GM12878 (cell line): ENCODE measurements at regions not wholly inside any gene's neighbourhood (a gene's known extent, or its start where the extent isn't known, plus 50 kb on each side); places are given as distances from the start of the nearest gene placed in this dataset.

Experiments used
- ATAC-seq: fragments of 200-7000 bp; cut with Tn5 transposase; 3 replicates; pipeline ENCODE4 v1.9.1; 2020; ENCODE audit warnings: mild to moderate bottlenecking, moderate library complexity
- BruUV-seq: library from RNA; stranded (reverse); fragments of 400-500 nt; replicated peaks from 2 replicates; lab custom pipeline; 2021; lab: Mats Ljungman, UMichigan
- CTCF ChIA-PET: fragments of 300-600 bp; sonication (Branson Sonifier 250); formaldehyde crosslinking; extraction: SDS; loops from one replicate; lab custom pipeline; 2021; ENCODE audit warnings: inconsistent platforms; lab: Yijun Ruan, JAX
- POLR2A ChIA-PET: fragments of 350-600 bp; formaldehyde crosslinking; extraction: SDS; loops from one replicate; lab custom pipeline; 2021; ENCODE audit warnings: inconsistent platforms; lab: Charles Lee
- RAD21 ChIA-PET: fragments of 300-600 bp; sonication (Branson Sonifier 250); formaldehyde crosslinking; loops from one replicate; lab custom pipeline; 2023; ENCODE audit warnings: antibody characterized with exemption; ENCODE audit not compliant: unreplicated experiment; lab: Charles Lee
- SMC1A ChIA-PET: fragments of 300-600 bp; sonication (Branson Sonifier 250); formaldehyde crosslinking; loops from one replicate; lab custom pipeline; 2023; ENCODE audit not compliant: unreplicated experiment, uncharacterized antibody; lab: Charles Lee
- DNase-seq: peaks from one replicate; pipeline ENCODE4 v3.0.0-alpha.2; 2011; ENCODE audit warnings: low read depth, low spot score
- FAIRE-seq: peaks from 3 replicates; lab custom pipeline; 2011; peaks lifted over from hg19 to GRCh38; lab: Jason Lieb, UNC
- H2AFZ ChIP-seq: 2 replicates; pipeline ENCODE4 v1.6.0; 2011; ENCODE audit warnings: low read depth, low read length, control low read depth; ENCODE audit not compliant: control insufficient read depth
- H3K27ac ChIP-seq: 2 replicates; pipeline ENCODE4 v1.5.1; 2011; ENCODE audit warnings: control low read depth; ENCODE audit not compliant: control insufficient read depth, insufficient read depth
- H3K27me3 ChIP-seq, 2 experiments: replicated peaks in 1 of 2; 2 replicates each; pipeline versions ENCODE4 v1.6.0 to v1.6.1; 2011; ENCODE audit warnings: low read length in 1 of 2; ENCODE audit not compliant: control insufficient read depth in 2 of 2, insufficient read depth in 2 of 2
- H3K36me3 ChIP-seq, 2 experiments: 2 replicates each; pipeline ENCODE4 v1.5.1; 2011; ENCODE audit warnings: low read length in 1 of 2; ENCODE audit not compliant: control insufficient read depth in 2 of 2, insufficient read depth in 2 of 2
- H3K4me1 ChIP-seq: 2 replicates; pipeline ENCODE4 v1.6.1; 2011; ENCODE audit warnings: mild to moderate bottlenecking, low read length, moderate library complexity, mixed read lengths; ENCODE audit not compliant: control insufficient read depth, insufficient read depth
- H3K4me2 ChIP-seq: 2 replicates; pipeline ENCODE4 v1.6.0; 2011; ENCODE audit warnings: control low read depth; ENCODE audit not compliant: control insufficient read depth, insufficient read depth
- H3K4me3 ChIP-seq: fragments of 200-600 bp; sonication (generic); 2 replicates; pipeline ENCODE4 v1.5.1; 2016
- H3K79me2 ChIP-seq: 2 replicates; pipeline ENCODE4 v1.6.0; 2011; ENCODE audit warnings: low read length; ENCODE audit not compliant: control insufficient read depth, insufficient read depth
- H3K9ac ChIP-seq: 2 replicates; pipeline ENCODE4 v1.8.0; 2011; ENCODE audit warnings: low read length, control low read depth, mixed read lengths; ENCODE audit not compliant: control insufficient read depth, insufficient read depth
- H3K9me3 ChIP-seq: replicated peaks from 3 replicates; pipeline ENCODE4 v1.5.1; 2011; ENCODE audit warnings: mild to moderate bottlenecking, low read length; ENCODE audit not compliant: control insufficient read depth, insufficient read depth
- H4K20me1 ChIP-seq: 2 replicates; pipeline ENCODE4 v1.6.0; 2011; ENCODE audit not compliant: control insufficient read depth, insufficient read depth
- CREB1 ChIP-seq: IDR thresholded peaks from 2 replicates; pipeline ENCODE4 v1.6.1; 2012; ENCODE audit warnings: low read depth, mild to moderate bottlenecking, inconsistent platforms
- CREM ChIP-seq: IDR thresholded peaks from 2 replicates; pipeline ENCODE4 v1.6.1; 2014; ENCODE audit warnings: antibody characterized with exemption, low read depth
- EED ChIP-seq: sonication (generic); IDR thresholded peaks from 2 replicates; pipeline ENCODE4 v1.6.1; 2016; ENCODE audit warnings: antibody characterized with exemption, low read depth
- HDGF ChIP-seq: fragments of 450-650 bp; IDR thresholded peaks from 2 replicates; pipeline ENCODE4 v1.6.1; 2016; ENCODE audit warnings: antibody characterized with exemption
- NFXL1 ChIP-seq: fragments of 450-650 bp; IDR thresholded peaks from 2 replicates; pipeline ENCODE4 v1.6.1; 2017; ENCODE audit warnings: antibody characterized with exemption, mild to moderate bottlenecking, borderline replicate concordance
- NR2C1 ChIP-seq: fragments of 450-650 bp; IDR thresholded peaks from 2 replicates; pipeline ENCODE4 v1.6.1; 2017; ENCODE audit warnings: antibody characterized with exemption, mild to moderate bottlenecking, moderate library complexity
- NRF1 ChIP-seq: conservative IDR thresholded peaks from 2 replicates; pipeline ENCODE4 v1.6.1; 2011; ENCODE audit warnings: mild to moderate bottlenecking, low read depth, low read length, improper control_type of control experiment
- PAX5 ChIP-seq: IDR thresholded peaks from 2 replicates; pipeline ENCODE4 v1.6.1; 2011; ENCODE audit warnings: low read depth, low read length, borderline replicate concordance
- POLR2AphosphoS2 ChIP-seq: IDR thresholded peaks from 2 replicates; pipeline ENCODE4 v1.6.1; 2011; ENCODE audit warnings: low read depth, mild to moderate bottlenecking, low read length, improper control_type of control experiment, moderate library complexity
- RB1 ChIP-seq: fragments of 450-650 bp; formaldehyde crosslinking; IDR thresholded peaks from 2 replicates; pipeline ENCODE4 v1.6.1; 2017; ENCODE audit warnings: mild to moderate bottlenecking, borderline replicate concordance
- ZNF592 ChIP-seq: fragments of 450-650 bp; IDR thresholded peaks from 2 replicates; pipeline ENCODE4 v1.6.1; 2017; ENCODE audit warnings: mild to moderate bottlenecking, moderate library complexity
- WGBS: methylation state at CpG from one replicate; pipeline ENCODE4 v1.1.6; 2016; ENCODE audit warnings: low lambda C conversion rate; ENCODE audit not compliant: insufficient replicate concordance, insufficient coverage; ENCODE audit errors: missing lambda C conversion rate; 5-methylcytosine and 5-hydroxymethylcytosine counted together
- in situ Hi-C: fragments of 300-500 bp; cut with MboI; formaldehyde crosslinking; loops from 9 replicates; pipeline ENCODE4 v1.14.3; 2018; ENCODE audit warnings: mixed read lengths
- intact Hi-C: fragments of 100-400 bp; cut with micrococcal nuclease; formaldehyde crosslinking; loops from one replicate; pipeline ENCODE4 v1.14.2; 2022; ENCODE audit not compliant: unreplicated experiment
- TF ChIP-seq, protein P1 (sequence below): IDR thresholded peaks from 2 replicates; pipeline ENCODE4 v1.6.1; 2012; ENCODE audit warnings: low read depth, low read length, improper control_type of control experiment
- TF ChIP-seq, protein P2 (sequence below): IDR thresholded peaks from 2 replicates; pipeline ENCODE4 v1.6.1; 2011; ENCODE audit warnings: borderline replicate concordance, low read depth, mild to moderate bottlenecking, moderate library complexity, low read length; ENCODE audit not compliant: insufficient read depth, poor library complexity, severe bottlenecking
- TF ChIP-seq, protein P3 (sequence below), 3 experiments: IDR thresholded peaks in 2 of 3; conservative IDR thresholded peaks in 1 of 3; 2 replicates each; pipeline ENCODE4 v1.5.1; 2011; ENCODE audit warnings: low read depth in 3 of 3, low read length in 3 of 3, mild to moderate bottlenecking in 3 of 3, control low read depth in 2 of 3, moderate library complexity in 2 of 3, inconsistent platforms in 1 of 3, mixed read lengths in 1 of 3; ENCODE audit not compliant: control insufficient read depth in 2 of 3, insufficient read depth in 1 of 3; ENCODE audit errors: extremely low read depth in 1 of 3

DNA sequence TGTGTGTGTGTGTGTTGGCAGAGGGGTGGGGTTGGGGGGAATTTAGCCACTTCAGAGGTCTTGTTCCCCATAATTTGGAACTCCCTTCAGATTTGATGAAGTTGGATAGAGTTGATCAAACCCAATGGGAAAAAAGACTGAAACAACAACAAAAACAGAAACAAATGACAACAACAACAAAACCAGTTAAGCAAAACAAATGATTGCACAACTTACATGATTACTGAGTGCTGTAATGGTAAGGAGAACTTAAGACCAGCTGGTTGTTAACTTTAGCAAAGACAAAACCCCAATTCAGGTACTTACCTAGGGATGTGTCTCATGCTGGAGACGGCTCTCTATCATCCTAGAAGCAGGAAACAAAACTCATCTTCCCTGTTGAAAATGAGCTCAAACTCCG, 107.8 kb upstream of the DDHD1 start:
- Histone ChIP-seq H3K4me3 (no peak overlapping the region), H3K36me3 (no peaks in the 10 kb centered on the region), H3K4me1 (no peaks in the 10 kb centered on the region), H3K9me3 (no peaks in the 10 kb centered on the region), H3K27ac (no peak overlapping the region), H2AFZ (no peak overlapping the region), H3K27me3 (no peaks in the 10 kb centered on the region), H3K79me2 (no peaks in the 10 kb centered on the region), H3K4me2 (no peak overlapping the region), H3K9ac (no peak overlapping the region), H4K20me1 (no peaks in the 10 kb centered on the region)
- FAIRE-seq (no peak), DNase-seq (no peak), ATAC-seq (no peak)
- WGBS, result 50% methylated on average over 2 of the region's 2 CpGs
- ChIA-PET POLR2A (interaction anchor here (0.7 kb wide), 1 partner anchor 349 kb away, joined by 3 read pairs; no protein-coding TSS in a partner anchor), RAD21 (no interaction called here), SMC1A (no interaction called here), CTCF (interaction anchor here (0.7 to 1.7 kb wide), 2 partner anchors 43 to 150 kb away, joined by 3 to 5 read pairs; no protein-coding TSS in a partner anchor)
- no peak for TF ChIP-seq NFXL1
- TF ChIP-seq EED, result no peak
- no peak for TF ChIP-seq RB1
- TF ChIP-seq, protein P1, sequence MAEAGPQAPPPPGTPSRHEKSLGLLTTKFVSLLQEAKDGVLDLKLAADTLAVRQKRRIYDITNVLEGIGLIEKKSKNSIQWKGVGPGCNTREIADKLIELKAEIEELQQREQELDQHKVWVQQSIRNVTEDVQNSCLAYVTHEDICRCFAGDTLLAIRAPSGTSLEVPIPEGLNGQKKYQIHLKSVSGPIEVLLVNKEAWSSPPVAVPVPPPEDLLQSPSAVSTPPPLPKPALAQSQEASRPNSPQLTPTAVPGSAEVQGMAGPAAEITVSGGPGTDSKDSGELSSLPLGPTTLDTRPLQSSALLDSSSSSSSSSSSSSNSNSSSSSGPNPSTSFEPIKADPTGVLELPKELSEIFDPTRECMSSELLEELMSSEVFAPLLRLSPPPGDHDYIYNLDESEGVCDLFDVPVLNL, result no peak
- no peak for TF ChIP-seq HDGF
- no peak for TF ChIP-seq NRF1
- no peak for TF ChIP-seq CREB1
- TF ChIP-seq ZNF592, result no peak
- no peak for TF ChIP-seq PAX5
- TF ChIP-seq, protein P2, sequence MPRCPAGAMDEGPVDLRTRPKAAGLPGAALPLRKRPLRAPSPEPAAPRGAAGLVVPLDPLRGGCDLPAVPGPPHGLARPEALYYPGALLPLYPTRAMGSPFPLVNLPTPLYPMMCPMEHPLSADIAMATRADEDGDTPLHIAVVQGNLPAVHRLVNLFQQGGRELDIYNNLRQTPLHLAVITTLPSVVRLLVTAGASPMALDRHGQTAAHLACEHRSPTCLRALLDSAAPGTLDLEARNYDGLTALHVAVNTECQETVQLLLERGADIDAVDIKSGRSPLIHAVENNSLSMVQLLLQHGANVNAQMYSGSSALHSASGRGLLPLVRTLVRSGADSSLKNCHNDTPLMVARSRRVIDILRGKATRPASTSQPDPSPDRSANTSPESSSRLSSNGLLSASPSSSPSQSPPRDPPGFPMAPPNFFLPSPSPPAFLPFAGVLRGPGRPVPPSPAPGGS, result no peak
- TF ChIP-seq CREM, result no peak
- no peak for TF ChIP-seq POLR2AphosphoS2
- TF ChIP-seq, protein P3, sequence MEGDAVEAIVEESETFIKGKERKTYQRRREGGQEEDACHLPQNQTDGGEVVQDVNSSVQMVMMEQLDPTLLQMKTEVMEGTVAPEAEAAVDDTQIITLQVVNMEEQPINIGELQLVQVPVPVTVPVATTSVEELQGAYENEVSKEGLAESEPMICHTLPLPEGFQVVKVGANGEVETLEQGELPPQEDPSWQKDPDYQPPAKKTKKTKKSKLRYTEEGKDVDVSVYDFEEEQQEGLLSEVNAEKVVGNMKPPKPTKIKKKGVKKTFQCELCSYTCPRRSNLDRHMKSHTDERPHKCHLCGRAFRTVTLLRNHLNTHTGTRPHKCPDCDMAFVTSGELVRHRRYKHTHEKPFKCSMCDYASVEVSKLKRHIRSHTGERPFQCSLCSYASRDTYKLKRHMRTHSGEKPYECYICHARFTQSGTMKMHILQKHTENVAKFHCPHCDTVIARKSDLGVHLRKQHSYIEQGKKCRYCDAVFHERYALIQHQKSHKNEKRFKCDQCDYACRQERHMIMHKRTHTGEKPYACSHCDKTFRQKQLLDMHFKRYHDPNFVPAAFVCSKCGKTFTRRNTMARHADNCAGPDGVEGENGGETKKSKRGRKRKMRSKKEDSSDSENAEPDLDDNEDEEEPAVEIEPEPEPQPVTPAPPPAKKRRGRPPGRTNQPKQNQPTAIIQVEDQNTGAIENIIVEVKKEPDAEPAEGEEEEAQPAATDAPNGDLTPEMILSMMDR (IDR thresholded peaks at IDR 0.05 in 2 of 3, conservative IDR thresholded peaks at IDR 0.05 in 1 of 3; ENCODE audit: control insufficient read depth in 2 of 3, extremely low read depth in 1 of 3, insufficient read depth in 1 of 3, low read depth in 3 of 3, low read length in 3 of 3), result no peak
- no peak for TF ChIP-seq NR2C1
- in situ Hi-C loops, result no loop called here
- no TSS peak for BruUV-seq
- intact Hi-C loops, result no loop called here
